CD14-positive monocyte (primary cell): ENCODE measurements at regions not wholly inside any gene's neighbourhood (a gene's known extent, or its start where the extent isn't known, plus 50 kb on each side); places are given as distances from the start of the nearest gene placed in this dataset.

Experiments
- DNase-seq, 3 donors: peaks; one replicate each; pipeline ENCODE4 v3.0.0-alpha.2; 2011 to 2022
- H2AFZ ChIP-seq: 2 replicates; pipeline ENCODE4 v1.6.0; 2012; ENCODE audit warnings: mild to moderate bottlenecking, low read depth, low read length, inconsistent platforms; ENCODE audit not compliant: insufficient read depth, poor library complexity, severe bottlenecking
- H3K27ac ChIP-seq, 2 donors: 1 replicate in 1 of 2; 2 replicates in 1 of 2; pipeline ENCODE4 v1.5.1; 2012 to 2013; ENCODE audit warnings: low read length in 2 of 2, control low read depth in 1 of 2, inconsistent platforms in 1 of 2, low read depth in 1 of 2, mild to moderate bottlenecking in 1 of 2
- H3K27me3 ChIP-seq, 2 donors: one replicate each; pipeline versions ENCODE4 v1.6.0 to v1.6.1; 2011 to 2013; ENCODE audit warnings: low read length in 2 of 2; ENCODE audit not compliant: control insufficient read depth in 2 of 2, insufficient read depth in 2 of 2
- H3K36me3 ChIP-seq, 2 donors: replicated peaks in 1 of 2; 1 replicate in 1 of 2; 2 replicates in 1 of 2; pipeline versions ENCODE4 v1.5.1 to v1.6.1; 2012 to 2013; ENCODE audit warnings: low read length in 2 of 2, control low read depth in 1 of 2, inconsistent platforms in 1 of 2, mild to moderate bottlenecking in 1 of 2; ENCODE audit not compliant: insufficient read depth in 2 of 2, control insufficient read depth in 1 of 2
- H3K4me1 ChIP-seq, 2 donors: 1 replicate in 1 of 2; 2 replicates in 1 of 2; pipeline versions ENCODE4 v1.5.1 to v1.6.1; 2012 to 2013; ENCODE audit warnings: low read length in 2 of 2, control low read depth in 1 of 2, inconsistent platforms in 1 of 2, mild to moderate bottlenecking in 1 of 2, moderate library complexity in 1 of 2; ENCODE audit not compliant: insufficient read depth in 2 of 2, control insufficient read depth in 1 of 2
- H3K4me2 ChIP-seq: replicated peaks from 2 replicates; pipeline ENCODE3; 2012; ENCODE audit warnings: low read length, moderate library complexity, mild to moderate bottlenecking; ENCODE audit not compliant: poor library complexity, severe bottlenecking; ENCODE audit errors: extremely low read depth
- H3K4me3 ChIP-seq, 3 experiments: fragments of 200-600 bp in 1 of 3; sonication (generic) in 1 of 3; replicated peaks in 1 of 3; 1 replicate in 2 of 3; 2 replicates in 1 of 3; pipeline ENCODE4 v1.5.1; 2011 to 2013; ENCODE audit warnings: low read length in 3 of 3, mild to moderate bottlenecking in 3 of 3, control low read depth in 2 of 3, low read depth in 2 of 3, inconsistent platforms in 1 of 3, moderate library complexity in 1 of 3
- H3K79me2 ChIP-seq: 2 replicates; pipeline ENCODE4 v1.6.0; 2012; ENCODE audit warnings: mild to moderate bottlenecking, control low read depth, inconsistent platforms, low read length, moderate library complexity; ENCODE audit not compliant: insufficient read depth
- H3K9ac ChIP-seq: 2 replicates; pipeline ENCODE4 v1.6.0; 2017; ENCODE audit warnings: low read length, mild to moderate bottlenecking; ENCODE audit not compliant: insufficient read depth, poor library complexity, severe bottlenecking
- H3K9me3 ChIP-seq, 2 donors: replicated peaks in 1 of 2; 1 replicate in 1 of 2; 2 replicates in 1 of 2; pipeline versions ENCODE4 v1.5.1 to v1.6.1; 2012 to 2013; ENCODE audit warnings: low read length in 2 of 2, control low read depth in 1 of 2; ENCODE audit not compliant: control insufficient read depth in 1 of 2, insufficient read depth in 1 of 2
- H4K20me1 ChIP-seq: 2 replicates; pipeline ENCODE4 v1.6.0; 2012; ENCODE audit warnings: mild to moderate bottlenecking, low read length, control low read depth, moderate library complexity; ENCODE audit not compliant: insufficient read depth
- H3K27ac Mint-ChIP-seq, 7 donors: one replicate each; pipeline ENCODE4 v1.8.0; 2020; ENCODE audit warnings: mild to moderate bottlenecking in 7 of 7, mixed read lengths in 7 of 7, moderate library complexity in 6 of 7, inconsistent platforms in 2 of 7
- H3K27me3 Mint-ChIP-seq, 3 donors: one replicate each; pipeline ENCODE4 v1.8.0; 2021 to 2022; ENCODE audit warnings: low read depth in 3 of 3, mild to moderate bottlenecking in 3 of 3, mixed read lengths in 3 of 3, moderate library complexity in 3 of 3, inconsistent platforms in 1 of 3
- H3K36me3 Mint-ChIP-seq, 2 donors: one replicate each; pipeline ENCODE4 v1.8.0; 2020; ENCODE audit warnings: mixed read lengths in 2 of 2, inconsistent platforms in 1 of 2, mild to moderate bottlenecking in 1 of 2
- H3K4me1 Mint-ChIP-seq: one replicate; pipeline ENCODE4 v1.8.0; 2020; ENCODE audit warnings: mild to moderate bottlenecking, mixed read lengths
- H3K4me3 Mint-ChIP-seq, 2 donors: one replicate each; pipeline ENCODE4 v1.8.0; 2020; ENCODE audit warnings: mild to moderate bottlenecking in 2 of 2, mixed read lengths in 2 of 2, moderate library complexity in 1 of 2
- H3K9me3 Mint-ChIP-seq, 7 donors: one replicate each; pipeline ENCODE4 v1.8.0; 2020 to 2022; ENCODE audit warnings: mixed read lengths in 7 of 7, mild to moderate bottlenecking in 6 of 7, moderate library complexity in 6 of 7, inconsistent platforms in 2 of 7
- WGBS: methylation state at CpG from one replicate; pipeline ENCODE4 v1.1.5; 2013; ENCODE audit warnings: missing lambda C conversion rate; ENCODE audit not compliant: insufficient coverage; 5-methylcytosine and 5-hydroxymethylcytosine counted together
- intact Hi-C, 2 donors: fragments of 100-400 bp; cut with micrococcal nuclease; formaldehyde crosslinking; loops; one replicate each; pipeline versions ENCODE4 v1.15.0 to v1.15.1; 2023
- TF ChIP-seq, protein P1 (sequence below): fragments of 200-600 bp; IDR thresholded peaks from one replicate; pipeline ENCODE4 v1.8.0; 2022; ENCODE audit warnings: antibody characterized with exemption, mild to moderate bottlenecking

GRCh38 chr10:10552948-10553347 lies 464.7 kb upstream of the CELF2 start:
- WGBS: 86% methylated on average over 3 of the region's 3 CpGs
- Histone ChIP-seq H3K27ac (no peak overlapping the region), H3K4me3 (no peak overlapping the region), H3K79me2 (no peaks in the 10 kb centered on the region), H3K36me3 (no peaks in the 10 kb centered on the region), H4K20me1 (no peaks in the 10 kb centered on the region), H2AFZ (no peak overlapping the region), H3K9me3 (no peaks in the 10 kb centered on the region), H3K4me1 (no peaks in the 10 kb centered on the region), H3K27me3 (no peaks in the 10 kb centered on the region), H3K9ac (no peak overlapping the region), H3K4me2 (no peak overlapping the region)
- H3K9me3 Mint-ChIP-seq: peaks cover 0 to 7% (median 5%) of the 10 kb centered on the region in 7 donors
- TF ChIP-seq, protein P1, sequence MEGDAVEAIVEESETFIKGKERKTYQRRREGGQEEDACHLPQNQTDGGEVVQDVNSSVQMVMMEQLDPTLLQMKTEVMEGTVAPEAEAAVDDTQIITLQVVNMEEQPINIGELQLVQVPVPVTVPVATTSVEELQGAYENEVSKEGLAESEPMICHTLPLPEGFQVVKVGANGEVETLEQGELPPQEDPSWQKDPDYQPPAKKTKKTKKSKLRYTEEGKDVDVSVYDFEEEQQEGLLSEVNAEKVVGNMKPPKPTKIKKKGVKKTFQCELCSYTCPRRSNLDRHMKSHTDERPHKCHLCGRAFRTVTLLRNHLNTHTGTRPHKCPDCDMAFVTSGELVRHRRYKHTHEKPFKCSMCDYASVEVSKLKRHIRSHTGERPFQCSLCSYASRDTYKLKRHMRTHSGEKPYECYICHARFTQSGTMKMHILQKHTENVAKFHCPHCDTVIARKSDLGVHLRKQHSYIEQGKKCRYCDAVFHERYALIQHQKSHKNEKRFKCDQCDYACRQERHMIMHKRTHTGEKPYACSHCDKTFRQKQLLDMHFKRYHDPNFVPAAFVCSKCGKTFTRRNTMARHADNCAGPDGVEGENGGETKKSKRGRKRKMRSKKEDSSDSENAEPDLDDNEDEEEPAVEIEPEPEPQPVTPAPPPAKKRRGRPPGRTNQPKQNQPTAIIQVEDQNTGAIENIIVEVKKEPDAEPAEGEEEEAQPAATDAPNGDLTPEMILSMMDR: no peak
- DNase-seq: no peak
- no peak overlapping the region for H3K4me3 Mint-ChIP-seq
- H3K36me3 Mint-ChIP-seq: no peaks in the 10 kb centered on the region
- H3K4me1 Mint-ChIP-seq: no peaks in the 10 kb centered on the region
- intact Hi-C loops: no loop called here
- no peak overlapping the region for H3K27ac Mint-ChIP-seq
- peaks cover 0 to 2% (median 0%) of the 10 kb centered on the region in 3 donors for H3K27me3 Mint-ChIP-seq

DNA sequence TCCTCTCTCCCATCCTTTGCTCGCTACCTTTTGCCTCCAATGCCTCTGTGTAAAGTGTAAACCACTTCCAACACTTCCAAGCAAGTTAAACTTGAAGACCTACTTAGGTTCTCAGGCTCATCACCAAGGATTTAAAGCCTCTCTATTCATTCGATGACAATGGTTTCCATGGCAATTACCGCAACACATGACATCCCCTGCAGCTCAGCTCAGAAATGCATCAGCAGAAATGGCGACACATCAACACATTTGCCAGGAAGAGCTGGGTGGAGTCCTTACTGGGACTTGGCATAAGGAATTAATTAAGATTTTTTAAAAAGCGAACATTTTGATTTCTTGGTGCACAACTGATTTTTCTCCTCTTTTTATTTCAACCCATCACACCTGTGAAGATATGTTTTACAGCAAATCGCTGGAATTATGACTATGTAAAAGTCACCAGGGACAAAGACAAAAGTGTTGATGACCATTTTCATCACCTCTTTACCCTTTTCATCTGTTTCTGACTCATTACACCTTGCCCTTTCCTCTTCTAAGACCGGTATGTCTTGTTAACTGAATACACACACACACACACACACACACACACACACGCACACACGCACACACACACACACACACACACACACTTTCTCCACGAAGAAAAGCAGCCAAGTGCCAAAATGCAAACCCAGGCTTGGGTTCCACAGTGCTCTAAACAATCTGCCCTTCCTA lies 453.4 kb upstream of the CELF2 start:
- Histone ChIP-seq H3K4me3 (no peak overlapping the region), H3K4me1 (no peaks in the 10 kb centered on the region), H3K9me3 (peaks cover 0 to 4% of the 10 kb centered on the region in 2 donors), H2AFZ (no peak overlapping the region), H4K20me1 (no peaks in the 10 kb centered on the region), H3K9ac (no peak overlapping the region), H3K79me2 (no peaks in the 10 kb centered on the region), H3K4me2 (no peak overlapping the region), H3K27ac (no peak overlapping the region), H3K27me3 (no peaks in the 10 kb centered on the region), H3K36me3 (no peaks in the 10 kb centered on the region)
- Mint-ChIP-seq H3K9me3 (peaks cover 0 to 10% (median 3%) of the 10 kb centered on the region in 7 donors), H3K27ac (no peak overlapping the region), H3K36me3 (no peaks in the 10 kb centered on the region), H3K4me1 (no peaks in the 10 kb centered on the region), H3K4me3 (no peak overlapping the region), H3K27me3 (peaks cover 0 to 3% (median 0%) of the 10 kb centered on the region in 3 donors)
- TF ChIP-seq, protein P1: no peak
- no peak for DNase-seq
- intact Hi-C loops: no loop called here
- WGBS: 76% methylated on average over 8 of the region's 10 CpGs
